Dermis blood vessel endothelial cell (primary cell): ENCODE measurements at regions not wholly inside any gene's neighbourhood (a gene's known extent, or its start where the extent isn't known, plus 50 kb on each side); places are given as distances from the start of the nearest gene placed in this dataset.

Experiments
- DNase-seq: peaks from one replicate; pipeline ENCODE4 v3.0.0; 2010

DNA sequence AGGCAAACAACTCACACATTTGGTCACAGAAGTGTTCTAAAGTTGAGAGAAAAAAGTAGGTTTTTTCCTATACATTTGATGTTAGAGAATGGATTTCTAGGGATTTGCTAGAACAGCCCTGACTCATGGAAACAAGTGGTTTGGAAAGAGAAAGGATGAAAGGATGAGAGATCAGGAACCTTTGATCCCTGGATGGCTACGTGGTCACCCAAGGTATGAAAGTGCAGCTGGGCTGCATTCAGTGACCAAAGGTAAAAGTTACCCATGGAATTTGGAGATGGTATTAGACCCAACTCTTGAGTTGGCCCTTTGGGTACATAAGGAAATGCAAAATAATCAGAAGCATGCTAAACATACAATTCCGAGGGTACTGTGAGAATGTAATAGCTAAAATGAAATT is 61.3 kb upstream of the SPIN1 start:
- no peak for DNase-seq

DNA sequence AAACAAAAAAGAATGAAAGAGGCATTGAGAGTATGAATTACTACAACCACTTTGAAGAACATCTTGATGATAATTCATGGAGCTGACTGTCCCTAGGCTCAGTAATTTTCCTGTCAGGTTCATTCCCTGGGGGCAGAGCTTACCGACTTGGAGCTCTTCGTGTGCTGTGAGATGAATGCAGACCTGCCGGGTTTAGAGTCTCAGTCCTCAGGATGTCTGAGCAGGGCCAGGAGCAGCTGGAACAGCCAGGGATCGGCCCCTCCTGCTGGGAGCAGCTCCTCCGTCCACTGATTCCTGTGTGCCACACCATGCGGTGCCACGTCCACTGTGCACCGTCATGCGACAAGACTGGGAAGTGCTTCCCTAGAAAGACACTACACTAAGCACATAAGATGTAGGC is 62.2 kb upstream of the SPIN1 start:
- no peak for DNase-seq

GRCh38 chr9:88322906-88323566 is 65.2 kb upstream of the SPIN1 start:
- no peak for DNase-seq

DNA sequence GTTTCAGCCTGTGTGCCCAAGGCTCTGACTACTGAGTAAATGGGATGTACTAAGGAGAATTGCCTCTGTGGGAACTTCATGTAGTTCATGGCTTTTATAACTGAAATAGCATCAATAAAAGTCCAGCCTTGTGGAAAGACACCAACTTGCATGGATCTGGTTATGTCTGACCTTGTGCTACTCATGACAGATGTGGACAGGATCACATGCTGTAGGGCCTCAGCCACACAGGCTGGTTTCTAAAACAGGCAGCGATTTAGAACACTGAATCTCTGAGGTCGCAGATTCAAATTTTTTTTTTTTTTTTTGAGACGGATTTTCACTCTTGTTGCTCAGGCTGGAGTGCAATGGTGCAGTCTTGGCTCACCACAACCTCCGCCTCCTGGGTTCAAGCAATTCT is 66.5 kb upstream of the SPIN1 start:
- no peak for DNase-seq

DNA sequence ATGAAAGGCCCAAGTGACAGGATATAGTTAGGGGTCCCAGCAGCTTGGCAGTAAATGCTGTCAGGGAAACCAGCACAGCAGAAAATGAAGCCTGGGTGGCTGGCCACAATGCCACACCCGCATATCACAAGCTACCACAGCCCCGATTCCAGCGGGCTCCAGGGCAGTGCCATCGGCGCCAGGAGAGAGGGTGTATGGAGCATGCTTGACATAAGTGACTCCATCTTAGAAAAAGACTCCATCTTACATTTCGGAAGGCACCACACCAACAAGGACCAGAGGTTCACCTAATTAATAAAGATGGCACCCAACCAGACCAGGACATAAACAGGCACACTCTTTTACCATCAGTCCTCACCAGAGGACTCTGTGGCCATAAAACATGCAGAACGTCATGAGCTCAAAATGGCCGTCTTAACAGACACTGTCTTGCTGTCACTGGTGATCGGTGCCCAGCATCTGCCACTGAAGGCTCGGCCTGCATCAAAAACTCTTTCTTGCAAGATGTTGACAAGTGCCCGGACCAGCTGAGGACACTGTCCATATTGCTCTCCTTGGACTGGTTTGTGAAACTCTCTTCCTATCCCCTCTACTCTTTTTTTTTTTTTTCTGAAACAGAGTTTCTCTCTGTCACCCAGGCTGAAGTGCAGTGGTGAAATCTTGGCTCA is 67.4 kb upstream of the SPIN1 start:
- DNase-seq: no peak

DNA sequence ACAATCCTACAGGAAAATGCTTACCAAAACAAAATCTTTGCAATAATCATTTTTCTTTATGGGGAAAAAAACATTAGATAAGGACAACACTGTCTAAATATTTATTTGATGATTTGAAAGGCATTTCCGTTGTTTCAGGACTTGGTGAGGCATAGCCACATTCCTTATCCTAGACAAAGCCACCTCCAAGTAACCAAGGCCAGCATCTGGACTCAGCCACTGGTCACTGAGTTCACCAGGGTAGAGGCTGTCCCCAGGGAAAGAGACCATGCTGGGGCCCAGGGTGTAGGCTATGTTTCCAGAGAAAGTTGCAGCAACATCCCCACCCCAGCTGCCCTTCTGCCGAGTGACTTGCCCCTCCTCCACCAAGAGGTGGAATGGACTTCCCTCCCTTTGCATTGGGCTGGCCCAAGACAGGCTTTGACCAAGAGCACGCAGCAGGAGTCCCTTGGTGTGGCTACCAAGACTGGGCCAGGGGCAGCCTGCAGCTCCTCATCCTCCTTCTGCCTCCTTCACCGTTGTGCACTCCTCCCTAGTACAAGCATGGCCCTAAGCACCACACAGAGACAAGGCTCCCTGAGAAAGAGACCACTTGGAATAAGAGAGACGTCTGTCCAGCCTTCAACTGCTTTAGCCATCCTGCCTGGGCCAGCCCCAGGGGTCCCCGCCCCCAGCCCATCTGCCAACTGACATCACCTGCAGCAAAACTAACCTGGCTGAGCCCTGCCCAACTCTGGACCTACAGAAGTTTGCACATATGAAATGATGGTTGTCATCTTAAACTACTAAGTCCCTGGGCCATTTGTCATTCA is 68.1 kb upstream of the SPIN1 start:
- DNase-seq: no peak

GRCh38 chr9:88313364-88314220 is 74.7 kb upstream of the SPIN1 start:
- no peak for DNase-seq

DNA sequence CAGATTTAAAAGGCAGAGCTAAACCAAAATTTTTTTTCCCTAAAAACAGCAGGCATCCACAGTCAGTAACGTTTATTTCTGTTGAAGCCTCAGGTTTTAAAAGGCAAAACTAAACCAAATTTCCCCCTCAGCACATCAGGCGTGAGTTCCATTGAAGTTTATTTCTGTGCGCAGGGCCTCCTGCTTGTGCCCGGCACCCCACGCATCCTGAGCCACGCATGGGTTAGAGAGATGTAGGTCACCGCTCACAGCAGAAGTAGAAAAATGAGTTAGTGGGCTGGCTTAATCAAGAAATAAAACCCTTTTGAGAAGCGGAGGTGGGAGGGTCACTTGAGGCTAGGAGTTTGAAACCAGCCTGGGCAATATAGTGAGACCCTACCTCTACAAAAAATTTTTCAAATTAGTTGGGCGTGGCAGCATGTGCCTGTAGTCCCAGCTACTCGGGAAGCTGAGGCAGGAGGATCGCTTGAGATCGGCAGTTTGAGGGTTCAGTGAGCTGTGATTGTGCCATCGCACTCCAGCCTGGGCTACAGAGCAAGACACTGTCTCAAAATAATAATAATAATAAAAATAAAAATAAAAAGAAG is 75.6 kb upstream of the SPIN1 start:
- no peak for DNase-seq

GRCh38 chr9:88312045-88312444 is 76.2 kb upstream of the SPIN1 start:
- DNase-seq: no peak

- DNase-seq: no peak
Observed at GRCh38 chr9:88310310-88310980, 77.8 kb upstream of the SPIN1 start.

DNA sequence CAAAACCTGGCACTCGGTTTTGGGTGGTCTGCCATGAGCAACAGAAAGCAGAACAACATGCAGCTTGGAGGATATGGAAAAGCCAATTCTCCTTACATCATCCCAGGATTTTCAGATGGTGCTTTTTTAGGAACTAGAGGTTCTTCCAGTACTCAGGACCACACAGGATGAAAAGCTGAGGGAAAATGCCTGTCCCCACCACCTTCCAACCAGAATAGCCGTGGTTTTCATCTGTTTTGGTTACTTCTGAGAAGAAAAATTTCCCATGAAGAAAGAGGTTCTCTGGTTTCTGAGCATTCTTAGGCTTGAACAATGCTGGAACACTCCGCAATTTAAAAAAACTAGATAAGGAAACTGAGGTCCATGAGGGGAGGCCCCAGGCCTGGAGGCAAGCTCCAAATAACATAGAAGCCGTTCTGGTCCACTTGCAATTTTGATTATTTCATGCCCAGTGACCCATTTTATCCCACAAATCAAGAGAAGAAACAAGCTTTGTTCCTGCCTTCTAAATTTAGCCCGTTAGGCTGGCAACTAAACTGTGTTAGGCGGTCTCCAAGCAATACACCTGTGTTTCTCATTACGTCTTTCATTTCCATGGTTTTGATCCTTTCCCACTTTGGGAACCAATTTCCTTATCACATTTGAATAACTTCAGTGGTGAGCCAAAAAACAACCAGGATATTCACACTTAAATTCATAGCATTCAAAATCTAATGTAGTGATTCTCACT is 79.2 kb upstream of the SPIN1 start:
- no peak for DNase-seq

GRCh38 chr9:88307136-88307535 is 81.1 kb upstream of the SPIN1 start:
- no peak for DNase-seq

DNA sequence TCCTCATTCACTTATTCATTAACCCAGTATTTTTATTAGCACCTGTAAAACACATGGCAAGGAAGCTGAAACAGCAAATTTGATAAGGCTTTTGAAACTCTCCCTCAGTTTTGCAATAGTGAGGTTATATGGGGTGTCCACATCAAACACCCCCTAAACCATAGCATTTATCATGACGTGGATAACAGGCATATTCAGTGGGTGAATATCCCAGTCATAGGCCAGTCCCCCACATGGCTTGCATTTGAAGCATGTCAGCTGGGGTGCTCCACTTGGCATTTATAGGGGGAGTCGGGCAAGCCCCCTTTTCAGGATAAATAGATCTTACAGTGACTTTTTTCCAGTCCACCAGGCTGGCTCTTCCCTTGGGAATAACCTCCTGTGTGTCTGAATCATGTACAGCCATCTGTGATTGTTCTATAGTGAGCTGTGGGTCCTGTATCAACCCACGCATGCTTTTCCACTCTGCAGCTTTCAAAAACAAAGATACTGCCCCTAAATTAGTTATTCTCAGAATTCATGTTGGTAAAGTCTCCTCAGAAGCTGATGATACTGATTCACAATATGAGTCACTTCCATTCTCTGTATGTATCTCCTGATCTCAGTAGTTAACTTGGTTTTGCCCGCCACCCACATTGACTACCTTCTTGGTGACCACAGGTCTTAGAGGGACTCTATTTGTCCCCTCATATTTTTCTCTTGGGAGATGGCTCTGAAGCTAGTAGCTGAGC is 84.4 kb upstream of the SPIN1 start:
- DNase-seq: no peak

DNA sequence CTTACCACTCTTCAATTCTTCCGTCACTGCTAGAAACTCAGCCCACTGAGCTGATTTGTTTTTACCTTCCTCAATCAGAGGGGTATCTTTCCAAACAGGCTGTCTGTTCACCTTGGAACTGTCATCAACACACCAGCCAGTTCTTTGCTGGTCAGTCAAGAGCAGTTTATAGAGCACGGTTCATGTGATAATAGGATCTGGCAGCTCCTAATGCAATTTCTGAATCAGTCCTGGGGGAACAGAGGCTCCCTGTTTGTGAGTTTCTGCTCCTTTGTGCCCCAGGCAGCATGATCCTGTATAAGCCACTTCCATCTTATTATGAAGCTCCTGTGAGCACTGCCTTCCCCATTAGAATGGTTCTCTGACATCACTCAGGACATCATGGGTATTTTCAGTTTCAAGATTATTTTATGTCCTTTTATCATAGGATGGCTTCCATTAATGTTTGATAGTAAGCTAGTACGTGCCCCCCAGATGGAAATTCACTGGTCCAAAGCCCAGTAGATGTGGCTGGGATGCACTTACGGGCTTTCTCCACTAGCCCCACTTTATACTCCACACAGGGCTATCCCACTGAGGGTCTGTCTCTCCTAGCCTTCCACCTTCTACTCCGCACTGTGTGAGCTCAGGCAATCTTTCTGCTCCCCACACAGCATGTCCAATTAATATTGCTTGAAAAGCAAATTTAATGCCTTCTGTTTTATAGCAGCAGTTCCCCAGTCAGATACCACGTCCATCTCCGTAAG is 85.5 kb upstream of the SPIN1 start:
- no peak for DNase-seq

DNA sequence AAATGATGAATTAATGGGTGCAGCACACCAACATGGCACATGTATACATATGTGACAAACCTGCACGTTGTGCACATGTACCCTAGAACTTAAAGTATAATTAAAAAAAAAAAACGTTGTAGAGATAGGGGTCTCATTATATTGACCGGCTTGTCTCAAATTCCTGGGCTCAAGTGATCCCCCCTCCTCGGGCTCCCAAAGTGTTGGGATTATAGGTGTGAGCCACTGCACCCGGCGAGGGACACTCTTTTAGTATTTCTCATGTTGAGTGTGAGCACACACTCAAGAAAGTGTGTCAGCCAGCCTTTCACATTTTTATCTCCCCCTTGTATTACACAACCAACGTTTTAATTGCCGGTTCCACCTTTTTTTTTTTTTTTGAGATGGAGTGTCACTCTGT is 87.7 kb upstream of the SPIN1 start:
- DNase-seq: no peak

DNA sequence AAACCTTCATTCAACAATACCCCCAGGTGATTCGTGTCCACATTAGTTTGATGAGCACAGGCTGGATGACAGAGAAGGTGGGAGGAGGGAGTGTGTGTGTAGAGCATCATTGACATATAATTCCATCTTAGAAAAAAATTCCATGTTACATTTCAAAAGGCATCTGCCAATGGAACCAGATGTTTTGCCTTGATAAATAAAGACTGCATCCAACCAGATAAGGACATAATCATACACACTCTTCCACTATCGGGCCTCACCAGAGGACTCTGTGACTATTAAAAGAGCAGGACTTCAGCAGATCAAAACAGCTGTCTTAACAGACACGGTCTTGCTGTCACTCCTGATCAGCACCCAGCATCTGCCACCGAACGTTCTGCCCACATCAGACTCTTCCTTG is 96.4 kb upstream of the SPIN1 start:
- DNase-seq: no peak

DNA sequence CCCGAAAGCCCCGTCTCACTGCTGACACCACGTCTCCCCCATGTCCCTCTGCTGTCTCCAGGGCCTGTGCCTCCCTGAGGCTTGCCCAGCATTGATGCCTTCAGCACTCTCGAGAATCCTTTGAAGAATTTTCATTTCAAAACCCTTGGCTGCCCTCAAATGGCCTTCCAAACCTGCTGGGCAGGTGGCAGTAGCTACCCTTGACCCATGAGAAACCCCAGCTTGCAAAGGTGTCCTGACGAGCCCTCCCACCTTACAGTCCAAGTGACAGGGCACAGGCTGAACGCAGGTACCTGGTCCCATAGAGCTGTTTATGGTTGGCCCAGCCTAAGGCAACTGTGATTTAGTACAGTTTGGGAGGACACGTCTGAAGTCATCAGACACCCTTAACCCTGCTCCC is 97.2 kb upstream of the SPIN1 start:
- no peak for DNase-seq

GRCh38 chr9:88289532-88289931 is 98.7 kb upstream of the SPIN1 start:
- DNase-seq: no peak

- no peak for DNase-seq
Observed at GRCh38 chr9:88287972-88288371, 100.3 kb upstream of the SPIN1 start.
